A673 (cell line): ENCODE measurements at regions not wholly inside any gene's neighbourhood (a gene's known extent, or its start where the extent isn't known, plus 50 kb on each side); places are given as distances from the start of the nearest gene placed in this dataset.
"Not testable (repeated sequence)": the region's sequence is repeated elsewhere in the genome, so short reads cannot be mapped to it uniquely, and the experiment has no call there.

Source experiments
- BruUV-seq: library from RNA; stranded (reverse); fragments of 400-500 nt; replicated peaks from 2 replicates; lab custom pipeline; 2021; lab: Mats Ljungman, UMichigan
- CTCF ChIA-PET: fragments of 300-600 bp; sonication (Branson Sonifier 250); formaldehyde crosslinking; loops from one replicate; lab custom pipeline; 2022; ENCODE audit warnings: antibody characterized with exemption; lab: Charles Lee
- POLR2A ChIA-PET: fragments of 300-600 bp; sonication (Branson Sonifier 250); formaldehyde crosslinking; loops from one replicate; lab custom pipeline; 2022; ENCODE audit warnings: antibody characterized with exemption; ENCODE audit not compliant: low non-redundant PET; lab: Charles Lee
- DNase-seq: peaks from one replicate; pipeline ENCODE4 v3.0.0-alpha.2; 2015; ENCODE audit warnings: low spot score
- H3K27ac ChIP-seq: fragments of 200-600 bp; sonication (generic); 2 replicates; pipeline ENCODE4 v1.5.1; 2016; ENCODE audit warnings: mixed run types, low read depth, mild to moderate bottlenecking, mixed read lengths, antibody characterized with exemption, low read length; ENCODE audit not compliant: poor library complexity, severe bottlenecking
- H3K27me3 ChIP-seq: fragments of 200-600 bp; sonication (generic); replicated peaks from 2 replicates; pipeline ENCODE4 v1.6.1; 2017; ENCODE audit warnings: mixed run types, low read depth, mild to moderate bottlenecking, mixed read lengths, antibody characterized with exemption, low read length; ENCODE audit not compliant: insufficient read depth, poor library complexity
- H3K36me3 ChIP-seq: fragments of 200-600 bp; sonication (generic); 2 replicates; pipeline ENCODE4 v1.6.1; 2016; ENCODE audit warnings: mixed run types, mild to moderate bottlenecking, mixed read lengths, antibody characterized with exemption, low read length; ENCODE audit not compliant: insufficient read depth, poor library complexity, severe bottlenecking
- H3K4me1 ChIP-seq: fragments of 200-600 bp; sonication (generic); 2 replicates; pipeline ENCODE4 v1.6.1; 2017; ENCODE audit warnings: mixed run types, mild to moderate bottlenecking, mixed read lengths, antibody characterized with exemption, low read length; ENCODE audit not compliant: insufficient read depth, poor library complexity, severe bottlenecking
- H3K4me3 ChIP-seq: fragments of 200-600 bp; sonication (generic); 2 replicates; pipeline ENCODE4 v1.5.1; 2016; ENCODE audit warnings: low read depth, mixed run types, mild to moderate bottlenecking, mixed read lengths, low read length; ENCODE audit not compliant: poor library complexity, severe bottlenecking
- H3K9me3 ChIP-seq: fragments of 200-600 bp; sonication (generic); 2 replicates; pipeline ENCODE4 v1.6.1; 2016; ENCODE audit warnings: mixed run types, low read depth, mild to moderate bottlenecking, mixed read lengths, antibody characterized with exemption, low read length; ENCODE audit not compliant: poor library complexity, severe bottlenecking
- CTCF ChIP-seq: fragments of 300-800, 200-600 bp; sonication (generic); conservative IDR thresholded peaks from 2 replicates; pipeline ENCODE4 v1.5.1; 2017; ENCODE audit warnings: low read depth, mild to moderate bottlenecking, antibody characterized with exemption, low read length, moderate library complexity, mixed read lengths
- EZH2 ChIP-seq: fragments of 200-600 bp; sonication (generic); IDR thresholded peaks from 2 replicates; pipeline ENCODE4 v1.6.1; 2017; ENCODE audit warnings: borderline replicate concordance, low read depth, mild to moderate bottlenecking, mixed read lengths, antibody characterized with exemption, low read length; ENCODE audit not compliant: poor library complexity, severe bottlenecking
- intact Hi-C: fragments of 100-400 bp; cut with micrococcal nuclease; formaldehyde crosslinking; loops from one replicate; pipeline ENCODE4 v1.10.0; 2022; ENCODE audit not compliant: unreplicated experiment

- no peak for TF ChIP-seq EZH2
- TF ChIP-seq CTCF = no peak
- Histone ChIP-seq H3K36me3 (no peaks in the 10 kb centered on the region), H3K9me3 (no peaks in the 10 kb centered on the region), H3K4me1 (no peaks in the 10 kb centered on the region), H3K27me3 (no peaks in the 10 kb centered on the region), H3K4me3 (no peak overlapping the region), H3K27ac (no peak overlapping the region)
- no peak for DNase-seq
- POLR2A ChIA-PET = interaction anchor here (0.6 kb wide), 1 partner anchor 8 kb away, joined by 27 read pairs; no protein-coding TSS in a partner anchor
- intact Hi-C loops = no loop called here
- no TSS peak for BruUV-seq
- CTCF ChIA-PET = no interaction called here
These were observed 68.9 kb upstream of the IVNS1ABP start for GRCh38 chr1:185385991-185386390.

- H3K9me3 ChIP-seq, H3K27me3 ChIP-seq, H3K27ac ChIP-seq, H3K4me1 ChIP-seq, H3K36me3 ChIP-seq, H3K4me3 ChIP-seq, CTCF ChIA-PET, BruUV-seq, intact Hi-C loops, POLR2A ChIA-PET, DNase-seq: not testable (repeated sequence)
These were observed 66.8 kb upstream of the IVNS1ABP start for GRCh38 chr1:185383805-185384204.

- DNase-seq = no peak
- no peaks in the 10 kb centered on the region for H3K9me3 ChIP-seq
- ChIA-PET POLR2A (interaction anchor here (0.6 kb wide), 1 partner anchor 8 kb away, joined by 27 read pairs; no protein-coding TSS in a partner anchor), CTCF (interaction anchor here (0.6 kb wide), 1 partner anchor 226 kb away, joined by 12 read pairs; no protein-coding TSS in a partner anchor)
- no peaks in the 10 kb centered on the region for H3K36me3 ChIP-seq
- no peaks in the 10 kb centered on the region for H3K4me1 ChIP-seq
- BruUV-seq = no TSS peak
- TF ChIP-seq EZH2 (no peak), CTCF (no peak)
- H3K4me3 ChIP-seq = no peak overlapping the region
- no peaks in the 10 kb centered on the region for H3K27me3 ChIP-seq
- H3K27ac ChIP-seq = no peak overlapping the region
- intact Hi-C loops = no loop called here
These were observed 60.8 kb upstream of the IVNS1ABP start for GRCh38 chr1:185377831-185378230.
